Skin epidermis (tissue), 12 donors: ENCODE measurements at regions not wholly inside any gene's neighbourhood (a gene's known extent, or its start where the extent isn't known, plus 50 kb on each side); places are given as distances from the start of the nearest gene placed in this dataset.
"Not testable (repeated sequence)": the region's sequence is repeated elsewhere in the genome, so short reads cannot be mapped to it uniquely, and the experiment has no call there.

Experiments
- H3K27ac ChIP-seq, 21 experiments: fragments of 200-600 bp; sonication (generic) in 11 of 21; one replicate each; pipeline ENCODE4 v1.5.0; 2020; ENCODE audit warnings: mild to moderate bottlenecking in 3 of 21, inconsistent platforms in 2 of 21, moderate library complexity in 2 of 21
- H3K4me3 ChIP-seq, 7 experiments: fragments of 200-600 bp; sonication (generic) in 2 of 7; one replicate each; pipeline ENCODE4 v1.5.0; 2020; ENCODE audit warnings: inconsistent platforms in 2 of 7, mild to moderate bottlenecking in 2 of 7, moderate library complexity in 1 of 7

DNA sequence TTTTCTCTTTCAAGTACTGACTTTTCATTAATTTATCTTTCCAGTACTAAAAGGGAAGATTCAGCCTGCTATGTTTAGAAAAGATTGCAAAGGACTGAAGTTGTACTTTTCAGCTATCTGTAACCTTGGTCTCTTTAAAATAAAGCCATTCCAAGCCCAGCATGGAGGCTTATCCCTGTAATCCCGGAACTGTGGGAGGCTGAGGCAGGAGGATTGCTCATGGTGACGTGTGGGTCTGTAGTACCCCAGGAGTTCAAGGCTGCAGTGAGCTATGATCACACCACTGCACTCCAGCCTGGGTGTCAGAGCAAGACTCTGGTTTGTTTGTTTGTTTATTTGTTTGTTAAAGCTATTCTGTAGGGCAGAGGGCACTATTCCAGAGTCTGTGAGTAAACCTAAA lies 50.6 kb upstream of the TMEM170B start:
- H3K27ac ChIP-seq = no peak overlapping the region
- no peak overlapping the region for H3K4me3 ChIP-seq

GRCh38 chr6:11486486-11486885 lies 51.1 kb upstream of the TMEM170B start:
- no peak overlapping the region for H3K4me3 ChIP-seq
- H3K27ac ChIP-seq = no peak overlapping the region

GRCh38 chr6:11486051-11486450 lies 51.5 kb upstream of the TMEM170B start:
- H3K4me3 ChIP-seq = no peak overlapping the region
- H3K27ac ChIP-seq = no peak overlapping the region

GRCh38 chr6:11485271-11485670 lies 52.3 kb upstream of the TMEM170B start:
- H3K27ac ChIP-seq = no peak overlapping the region
- H3K4me3 ChIP-seq = no peak overlapping the region

DNA sequence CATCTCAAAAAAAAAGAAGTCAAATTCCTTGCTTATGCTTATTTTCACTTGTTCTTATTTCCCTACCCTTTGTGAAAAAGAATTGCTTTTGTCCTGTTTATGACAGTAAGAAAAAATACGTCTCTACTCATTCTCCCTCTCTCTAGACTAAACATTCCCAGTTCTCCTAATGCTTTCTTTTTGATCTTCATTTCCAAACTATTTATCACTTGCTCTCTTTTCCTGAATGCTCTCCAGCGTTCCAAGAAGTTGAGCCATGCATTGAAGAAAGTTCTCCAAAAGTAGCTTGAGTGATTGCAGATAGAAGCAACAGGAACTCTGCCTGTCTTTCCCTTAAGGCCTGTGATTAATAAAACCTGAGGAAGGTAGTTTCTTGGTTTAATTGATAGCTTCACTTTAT lies 53.1 kb upstream of the TMEM170B start:
- no peak overlapping the region for H3K27ac ChIP-seq

GRCh38 chr6:11482616-11483015 lies 54.9 kb upstream of the TMEM170B start:
- H3K4me3 ChIP-seq = no peak overlapping the region
- no peak overlapping the region for H3K27ac ChIP-seq

More for the DNA sequence above, 53.1 kb upstream of the TMEM170B start:
- no peak overlapping the region for H3K4me3 ChIP-seq

GRCh38 chr6:11480541-11480940 lies 57.0 kb upstream of the TMEM170B start:
- Histone ChIP-seq H3K4me3 (no peak overlapping the region), H3K27ac (no peak overlapping the region)

DNA sequence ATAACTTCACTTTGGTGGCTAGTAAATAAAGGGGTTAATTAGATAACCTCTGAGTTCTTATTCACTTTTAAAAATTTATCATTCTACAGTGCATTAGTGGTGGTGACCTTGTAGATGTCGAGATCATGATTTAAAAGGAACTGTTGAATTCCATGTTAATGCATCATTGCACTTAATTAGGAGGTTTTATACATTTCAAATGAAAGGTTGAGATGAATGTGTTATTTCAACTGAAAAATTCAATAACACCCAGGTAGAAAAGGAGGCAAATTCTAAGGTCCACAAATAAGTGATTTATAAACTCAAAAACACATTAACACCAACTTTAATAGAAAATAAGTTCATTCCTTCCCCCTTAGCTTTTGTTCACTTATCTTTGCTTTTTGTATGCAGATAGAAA lies 58.3 kb upstream of the TMEM170B start:
- no peak overlapping the region for H3K4me3 ChIP-seq
- H3K27ac ChIP-seq = no peak overlapping the region

DNA sequence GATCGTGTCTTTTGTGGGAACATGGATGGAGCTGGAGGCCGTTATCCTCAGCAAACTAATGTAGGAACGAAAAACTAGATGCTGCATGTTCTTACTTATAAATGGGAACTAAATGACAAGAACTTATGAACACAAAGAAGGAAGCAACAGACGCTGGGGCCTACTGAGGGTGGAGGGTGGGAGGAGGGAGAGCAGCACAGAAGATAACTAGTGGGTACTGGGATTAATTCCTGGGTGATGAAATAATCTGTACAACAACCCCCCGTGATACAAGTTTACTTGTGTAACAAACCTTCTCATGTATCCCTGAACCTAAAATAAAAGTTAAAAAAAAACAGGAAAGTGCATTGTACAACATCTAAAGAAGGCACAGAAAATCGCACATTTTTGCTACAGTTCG lies 59.0 kb upstream of the TMEM170B start:
- Histone ChIP-seq H3K4me3 (no peak overlapping the region), H3K27ac (no peak overlapping the region)

DNA sequence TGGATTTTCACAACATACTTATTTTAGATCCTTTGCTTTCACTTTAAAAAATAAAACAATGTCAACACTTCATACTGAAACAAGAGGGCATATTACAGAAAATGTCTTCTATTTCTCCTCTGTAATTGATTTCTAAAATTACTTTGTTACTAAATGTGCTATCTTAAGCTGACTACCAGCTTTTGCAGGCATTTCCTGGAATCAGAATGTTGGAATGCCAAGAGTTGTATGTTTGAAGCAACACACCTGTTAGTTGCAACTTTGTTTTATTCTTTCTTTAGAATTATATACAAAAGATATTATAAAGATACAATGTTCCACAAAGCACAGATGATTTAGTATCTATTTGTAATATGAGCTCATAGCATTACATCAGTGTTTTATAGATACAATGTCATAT lies 62.5 kb upstream of the TMEM170B start:
- Histone ChIP-seq H3K4me3 (no peak overlapping the region), H3K27ac (no peak overlapping the region)

DNA sequence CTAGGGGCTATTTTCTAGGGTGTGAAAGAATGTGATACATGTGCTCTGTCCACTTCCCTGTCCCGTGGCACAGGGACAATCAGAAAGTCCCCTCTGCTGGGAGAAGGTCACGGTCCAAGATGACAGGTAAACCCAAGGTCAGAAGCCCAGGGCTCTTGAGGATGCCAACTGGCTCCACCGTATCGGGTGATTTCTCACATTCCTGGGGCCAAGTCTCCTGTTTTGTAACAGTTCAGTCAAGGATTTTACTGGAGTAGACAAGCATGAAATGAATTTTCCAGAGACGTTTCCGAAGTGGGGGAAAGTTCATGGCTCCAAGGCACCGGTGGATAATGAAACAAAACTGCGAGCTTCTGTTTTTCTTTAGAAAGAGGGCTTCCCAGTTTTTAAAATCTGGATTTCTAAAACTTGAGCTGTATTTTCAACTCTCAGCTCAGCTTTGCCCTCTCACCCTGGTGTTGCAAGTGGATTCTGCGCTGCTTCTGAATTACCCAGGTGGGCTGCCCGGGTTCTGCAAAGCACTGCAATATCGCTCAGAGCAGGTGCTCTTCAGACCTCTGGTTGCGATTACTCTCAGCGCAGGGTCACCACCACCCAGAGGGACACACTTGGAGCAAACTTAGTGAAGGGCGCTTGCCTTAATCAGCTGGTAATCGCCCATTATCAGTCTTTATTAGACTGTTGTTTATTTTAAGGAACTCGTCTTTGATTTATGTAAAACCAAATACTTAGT lies 64.4 kb upstream of the TMEM170B start:
- Histone ChIP-seq H3K4me3 (no peak overlapping the region), H3K27ac (no peak overlapping the region)

GRCh38 chr6:11471261-11471660 lies 66.3 kb upstream of the TMEM170B start:
- no peak overlapping the region for H3K27ac ChIP-seq

GRCh38 chr6:11469684-11470083 lies 67.9 kb upstream of the TMEM170B start:
- Histone ChIP-seq H3K27ac (no peak overlapping the region), H3K4me3 (no peak overlapping the region)

More at GRCh38 chr6:11471261-11471660, 66.3 kb upstream of the TMEM170B start:
- no peak overlapping the region for H3K4me3 ChIP-seq

GRCh38 chr6:11468271-11468670 lies 69.3 kb upstream of the TMEM170B start:
- not testable (repeated sequence) for H3K27ac ChIP-seq, H3K4me3 ChIP-seq

GRCh38 chr6:11467364-11467763 lies 70.2 kb upstream of the TMEM170B start:
- H3K4me3 ChIP-seq = no peak overlapping the region
- H3K27ac ChIP-seq = no peak overlapping the region

DNA sequence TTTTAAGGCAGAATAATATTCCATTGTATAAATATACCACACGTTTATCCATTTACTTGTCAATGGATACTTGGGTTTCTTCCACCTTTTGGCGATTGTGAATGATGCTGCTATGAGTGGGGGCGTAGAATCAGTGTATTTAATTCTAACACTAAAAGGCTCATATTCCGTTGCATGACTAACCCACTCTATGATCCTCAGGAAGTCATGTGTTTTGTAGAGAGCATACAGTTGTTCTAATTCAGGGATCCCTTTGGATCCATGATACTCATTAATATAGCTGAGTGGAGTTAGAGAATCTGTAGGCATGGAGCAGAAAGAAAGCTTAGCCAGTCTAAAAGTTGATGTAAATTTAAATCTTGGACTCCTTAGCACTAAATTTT lies 74.2 kb upstream of the TMEM170B start:
- Histone ChIP-seq H3K4me3 (no peak overlapping the region), H3K27ac (no peak overlapping the region)

DNA sequence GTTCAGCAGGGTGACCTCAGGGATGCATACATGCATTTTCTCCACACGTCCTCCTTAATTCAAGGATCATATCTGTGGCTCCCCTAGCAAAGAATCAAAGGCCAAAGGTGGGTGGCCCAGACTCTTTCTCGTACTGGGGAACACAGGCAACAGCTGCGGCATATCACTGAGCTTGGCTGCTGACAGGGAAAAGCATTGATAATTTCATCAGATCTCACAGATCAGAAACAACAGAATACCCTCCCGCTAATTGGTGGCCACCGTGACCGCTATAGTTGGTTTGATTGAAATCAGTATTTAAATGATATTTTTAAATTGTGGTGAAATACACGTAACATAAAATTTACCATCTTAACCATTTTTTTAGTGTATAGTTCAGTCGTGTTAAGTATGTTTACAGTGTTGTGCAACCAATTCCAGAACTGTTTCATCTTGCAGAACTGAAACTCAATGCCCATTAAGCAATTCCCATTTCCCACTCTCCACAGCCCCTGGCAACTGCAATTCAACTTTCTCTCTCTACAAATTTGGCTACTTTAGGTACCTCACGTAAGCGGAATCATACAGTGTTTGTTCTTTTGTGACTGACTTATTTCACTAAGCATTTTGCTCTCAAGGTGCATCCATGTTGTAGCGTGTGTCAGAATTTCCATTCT lies 74.7 kb upstream of the TMEM170B start:
- Histone ChIP-seq H3K4me3 (no peak overlapping the region), H3K27ac (no peak overlapping the region)

DNA sequence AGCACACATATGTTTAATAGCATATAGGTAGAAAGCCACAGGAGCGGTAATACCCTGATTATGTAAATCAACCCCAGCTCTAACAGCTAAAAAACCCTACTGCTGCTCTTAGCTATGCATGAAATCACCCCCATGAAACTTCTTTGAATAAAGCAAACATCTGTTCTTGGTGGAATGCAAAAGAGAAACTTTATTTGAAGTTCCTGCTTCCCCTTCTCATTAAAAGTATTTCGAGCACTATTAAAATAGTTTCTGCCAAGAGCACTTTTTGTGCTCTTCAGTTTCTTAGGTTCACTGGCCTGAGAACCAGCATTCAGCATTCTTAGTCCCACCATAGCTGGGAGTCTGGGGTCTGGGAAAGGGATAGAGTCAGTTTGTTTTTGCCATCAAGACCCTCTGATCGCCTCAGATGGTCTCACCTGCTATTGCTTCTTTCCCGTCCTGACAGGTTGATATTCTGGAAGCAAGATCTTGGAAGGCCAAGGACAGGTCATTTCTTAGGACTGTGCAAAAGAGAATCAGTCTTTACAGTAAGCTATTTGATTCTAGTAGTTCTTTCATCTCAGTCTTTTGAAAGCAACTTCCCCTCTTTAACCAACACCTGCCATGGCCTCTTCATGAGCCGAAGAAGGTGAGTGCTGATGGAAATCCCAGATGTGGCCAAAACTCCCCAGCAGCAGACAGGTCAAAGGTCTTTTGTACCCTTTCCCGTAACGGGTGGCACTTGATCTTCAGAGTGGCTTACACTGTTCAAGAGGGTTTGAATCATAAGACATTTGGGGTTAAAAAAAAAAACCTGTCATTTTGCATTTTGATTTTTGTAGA lies 76.5 kb upstream of the TMEM170B start:
- H3K27ac ChIP-seq = peak overlapping the region in 1 of 21 experiments; percentile 19
- no peak overlapping the region for H3K4me3 ChIP-seq

DNA sequence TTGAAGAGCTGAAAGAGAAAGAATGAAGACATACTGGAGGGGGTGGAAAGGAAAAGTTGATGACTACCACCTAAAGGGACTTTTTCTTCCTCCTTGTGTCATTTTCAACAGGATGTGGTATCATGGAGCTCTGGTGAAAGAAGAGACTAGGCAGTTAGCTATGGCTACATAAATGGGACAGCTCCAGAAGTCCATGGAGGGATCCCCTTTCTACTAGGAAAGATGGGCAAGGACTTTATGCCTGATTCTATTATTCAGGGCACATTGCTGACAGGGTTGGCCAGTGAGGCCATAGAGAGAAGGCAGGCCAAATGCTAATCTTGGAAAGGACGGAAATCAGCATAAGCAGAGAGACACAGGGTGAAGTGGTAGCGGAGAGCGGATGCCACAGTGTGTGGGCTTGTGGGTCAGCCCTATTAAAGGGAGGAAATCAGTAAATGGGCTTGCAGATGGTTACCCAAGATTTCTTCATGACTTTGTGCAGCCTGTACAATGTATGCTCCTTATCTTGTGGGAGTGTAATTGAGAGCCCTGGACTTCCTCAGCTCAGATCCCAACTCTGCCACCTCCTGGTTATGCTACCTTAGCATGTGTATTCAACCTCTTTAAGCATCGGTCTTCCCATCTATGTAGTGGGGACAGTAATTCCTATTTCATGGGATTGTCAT lies 77.4 kb upstream of the TMEM170B start:
- Histone ChIP-seq H3K4me3 (no peak overlapping the region), H3K27ac (peak overlapping the region in 3 of 21 experiments; percentile 2 to 19 (median 19))

DNA sequence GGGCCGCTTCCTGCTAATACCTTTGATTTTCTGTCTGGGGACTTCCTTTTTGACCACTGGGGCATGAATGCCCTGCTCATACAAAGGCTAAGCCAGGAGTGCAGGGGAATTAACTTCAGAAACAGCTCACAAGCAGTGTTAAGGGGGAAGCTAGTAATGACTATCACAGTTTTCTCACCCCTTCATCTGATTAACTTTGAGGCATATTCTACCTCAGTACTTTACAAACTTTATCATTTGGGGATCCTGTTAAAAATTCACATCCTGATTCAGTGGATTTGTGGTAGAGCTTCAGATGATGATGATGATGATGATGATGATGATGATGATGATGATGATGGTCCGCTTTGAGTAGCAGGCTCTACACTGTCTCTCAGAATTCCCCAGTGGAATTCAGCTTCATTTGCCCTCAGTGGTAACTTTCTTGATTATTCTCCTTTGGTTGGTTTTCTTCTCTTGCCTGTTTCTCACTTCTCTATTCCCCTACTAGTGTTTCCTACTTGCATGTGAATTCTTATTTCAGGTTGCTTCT lies 78.4 kb upstream of the TMEM170B start:
- no peak overlapping the region for H3K4me3 ChIP-seq
- no peak overlapping the region for H3K27ac ChIP-seq
